ENCODE measurements at regions not wholly inside any gene's neighbourhood (a gene's known extent, or its start where the extent isn't known, plus 50 kb on each side); places are given as distances from the start of the nearest gene placed in this dataset.

GRCh38 chr16:86892509-86892908, 314.2 kb downstream of the FOXL1 start:
- H2AFZ ChIP-seq, result peak overlapping the region; percentile 5
- no peaks in the 10 kb centered on the region for H3K9me3 ChIP-seq (ENCODE audit: control insufficient read depth, low read length)
- H3K9ac ChIP-seq, result no peak overlapping the region
- H3K79me2 ChIP-seq, result no peaks in the 10 kb centered on the region
- no peaks in the 10 kb centered on the region for H3K27me3 ChIP-seq (ENCODE audit: control insufficient read depth, insufficient read depth, low read length)
- TF ChIP-seq CTCF (IDR thresholded peaks at IDR 0.05), result no peak
- H3K4me3 ChIP-seq (ENCODE audit: low read depth, low read length), result no peak overlapping the region
- peak overlapping the region; percentile 11 for H3K4me2 ChIP-seq (ENCODE audit: low read length)
- no peaks in the 10 kb centered on the region for H3K36me3 ChIP-seq (ENCODE audit: control insufficient read depth, insufficient read depth, low read length)
- peak overlapping the region; percentile 52 for H3K27ac ChIP-seq
- H3K4me1 ChIP-seq, result peaks cover 24% of the 10 kb centered on the region

GRCh38 chr16:86893506-86893905, 315.2 kb downstream of the FOXL1 start:
- H3K4me3 ChIP-seq (ENCODE audit: low read depth, low read length), result no peak overlapping the region
- H3K4me1 ChIP-seq, result peaks cover 24% of the 10 kb centered on the region
- H3K27me3 ChIP-seq (ENCODE audit: control insufficient read depth, insufficient read depth, low read length), result no peaks in the 10 kb centered on the region
- H2AFZ ChIP-seq, result no peak overlapping the region
- no peak overlapping the region for H3K27ac ChIP-seq
- no peak overlapping the region for H3K4me2 ChIP-seq (ENCODE audit: low read length)
- H3K9ac ChIP-seq, result no peak overlapping the region
- no peaks in the 10 kb centered on the region for H3K79me2 ChIP-seq
- no peaks in the 10 kb centered on the region for H3K36me3 ChIP-seq (ENCODE audit: control insufficient read depth, insufficient read depth, low read length)
- no peaks in the 10 kb centered on the region for H3K9me3 ChIP-seq (ENCODE audit: control insufficient read depth, low read length)
- TF ChIP-seq CTCF (IDR thresholded peaks at IDR 0.05), result no peak

GRCh38 chr16:86894029-86894567, 315.7 kb downstream of the FOXL1 start:
- Histone ChIP-seq H3K9ac (no peak overlapping the region), H3K4me2 (ENCODE audit: low read length) (no peak overlapping the region), H3K27me3 (ENCODE audit: control insufficient read depth, insufficient read depth, low read length) (no peaks in the 10 kb centered on the region), H3K4me1 (peaks cover 24% of the 10 kb centered on the region), H3K9me3 (ENCODE audit: control insufficient read depth, low read length) (no peaks in the 10 kb centered on the region), H3K36me3 (ENCODE audit: control insufficient read depth, insufficient read depth, low read length) (no peaks in the 10 kb centered on the region), H2AFZ (no peak overlapping the region), H3K4me3 (ENCODE audit: low read depth, low read length) (no peak overlapping the region), H3K79me2 (no peaks in the 10 kb centered on the region), H3K27ac (no peak overlapping the region)
- no peak for TF ChIP-seq CTCF (IDR thresholded peaks at IDR 0.05)

GRCh38 chr16:86894925-86895324, 316.6 kb downstream of the FOXL1 start:
- peaks cover 24% of the 10 kb centered on the region for H3K4me1 ChIP-seq
- no peak overlapping the region for H2AFZ ChIP-seq
- H3K9me3 ChIP-seq (ENCODE audit: control insufficient read depth, low read length), result no peaks in the 10 kb centered on the region
- TF ChIP-seq CTCF (IDR thresholded peaks at IDR 0.05), result no peak
- H3K4me3 ChIP-seq (ENCODE audit: low read depth, low read length), result no peak overlapping the region
- H3K27me3 ChIP-seq (ENCODE audit: control insufficient read depth, insufficient read depth, low read length), result no peaks in the 10 kb centered on the region
- no peak overlapping the region for H3K27ac ChIP-seq
- H3K4me2 ChIP-seq (ENCODE audit: low read length), result no peak overlapping the region
- no peaks in the 10 kb centered on the region for H3K36me3 ChIP-seq (ENCODE audit: control insufficient read depth, insufficient read depth, low read length)
- H3K79me2 ChIP-seq, result no peaks in the 10 kb centered on the region
- no peak overlapping the region for H3K9ac ChIP-seq

- no peaks in the 10 kb centered on the region for H3K9me3 ChIP-seq (ENCODE audit: control insufficient read depth, low read length)
- peaks cover 24% of the 10 kb centered on the region for H3K4me1 ChIP-seq
- H3K4me3 ChIP-seq (ENCODE audit: low read depth, low read length), result no peak overlapping the region
- no peak overlapping the region for H3K9ac ChIP-seq
- H3K36me3 ChIP-seq (ENCODE audit: control insufficient read depth, insufficient read depth, low read length), result no peaks in the 10 kb centered on the region
- no peak overlapping the region for H3K4me2 ChIP-seq (ENCODE audit: low read length)
- TF ChIP-seq CTCF (IDR thresholded peaks at IDR 0.05), result no peak
- no peak overlapping the region for H2AFZ ChIP-seq
- H3K27ac ChIP-seq, result no peak overlapping the region
- no peaks in the 10 kb centered on the region for H3K79me2 ChIP-seq
- H3K27me3 ChIP-seq (ENCODE audit: control insufficient read depth, insufficient read depth, low read length), result no peaks in the 10 kb centered on the region
Measured at GRCh38 chr16:86895606-86896005, 317.3 kb downstream of the FOXL1 start.
